Heart left ventricle (tissue), 16 donors: ENCODE measurements at regions not wholly inside any gene's neighbourhood (a gene's known extent, or its start where the extent isn't known, plus 50 kb on each side); places are given as distances from the start of the nearest gene placed in this dataset.

Source experiments
- ATAC-seq, 4 donors: fragments of 200-7000 bp; cut with Tn5 transposase; one replicate each; pipeline ENCODE4 v1.9.1; 2020 to 2022; ENCODE audit warnings: moderate library complexity in 4 of 4, mild to moderate bottlenecking in 3 of 4, moderate number of reproducible peaks in 1 of 4
- DNase-seq, 5 donors: peaks; one replicate each; pipeline ENCODE4 v3.0.0-alpha.2; 2020
- H3K27ac ChIP-seq, 12 donors: fragments of 200-600 bp; sonication (generic) in 4 of 12; one replicate each; pipeline versions ENCODE4 v1.5.0 to v1.8.0; 2016 to 2022; ENCODE audit warnings: mild to moderate bottlenecking in 2 of 12
- H3K27me3 ChIP-seq, 9 donors: fragments of 200-600 bp; sonication (generic) in 2 of 9; one replicate each; pipeline versions ENCODE4 v1.5.1 to v1.8.0; 2016 to 2022; ENCODE audit warnings: mild to moderate bottlenecking in 3 of 9
- H3K36me3 ChIP-seq, 9 donors: fragments of 200-600 bp; sonication (generic) in 2 of 9; one replicate each; pipeline versions ENCODE4 v1.5.0 to v1.8.0; 2018 to 2022; ENCODE audit warnings: mild to moderate bottlenecking in 2 of 9
- H3K4me1 ChIP-seq, 12 donors: fragments of 200-600 bp; sonication (generic) in 4 of 12; one replicate each; pipeline versions ENCODE4 v1.5.0 to v1.8.0; 2016 to 2022; ENCODE audit warnings: mild to moderate bottlenecking in 3 of 12
- H3K4me3 ChIP-seq, 12 donors: fragments of 200-600 bp; sonication (generic) in 4 of 12; one replicate each; pipeline versions ENCODE4 v1.5.0 to v1.8.0; 2017 to 2022; ENCODE audit warnings: mild to moderate bottlenecking in 9 of 12, moderate library complexity in 4 of 12
- H3K9me3 ChIP-seq, 12 donors: fragments of 200-600 bp; sonication (generic) in 4 of 12; one replicate each; pipeline versions ENCODE4 v1.5.0 to v1.8.0; 2016 to 2022; ENCODE audit warnings: mild to moderate bottlenecking in 1 of 12
- CTCF ChIP-seq, 12 donors: fragments of 200-600 bp; sonication (generic) in 4 of 12; IDR thresholded peaks; one replicate each; pipeline versions ENCODE4 v1.5.0 to v1.8.0; 2018 to 2022; ENCODE audit warnings: antibody characterized with exemption in 12 of 12, mild to moderate bottlenecking in 5 of 12
- POLR2A ChIP-seq, 2 donors: fragments of 450-650 bp; IDR thresholded peaks; one replicate each; pipeline ENCODE4 v1.6.1; 2017; ENCODE audit warnings: antibody characterized with exemption in 2 of 2, mild to moderate bottlenecking in 2 of 2, moderate library complexity in 2 of 2
- WGBS, 4 donors: extraction: QIAGEN DNeasy Blood & Tissue Kit in 2 of 4; methylation state at CpG; one replicate each; pipeline versions ENCODE4 v1.1.5 to v1.1.7; 2013 to 2018; 5-methylcytosine and 5-hydroxymethylcytosine counted together
- intact Hi-C, 10 donors: fragments of 100-400 bp; cut with DNase I; formaldehyde crosslinking; loops; one replicate each; pipeline versions ENCODE4 v1.11.1 to v1.14.2; 2022
- donor health status: ischemic (EF 13 %, LVEDD 7.1; RV severe dilation, severe dysfunction).
- donor health status: healthy with polysubstance abuse.
- donor health status: DM: no; HTN: yes; CAD: no.
- donor health status: DM: no; HTN: no; CAD: no.
- donor health status: ischemic (EF 25% LVEDD 6.9; RV normal size, moderate dysfunction).
- donor health status: ischemic (EF 25% LVEDD 5.7; RV mildly dilated, moderate dysfunction).
- donor health status: healthy.
- donor health status: DM: yes; HTN: yes; CAD: no.
- donor health status: ischemic (EF 35%, LVEDD 5.7; RV mildly dilated, moderate dysfunction).
- donor health status: nonischemic (EF 11% LVEDD 7.7; RV severe dilation, severe dysfunction).
- donor health status: DM: yes; HTN: yes; CAD: no.
- donor health status: PGD.
- donor health status: ischemic (EF 29% LVEDD 5.4; RV normal size, mild dysfunction).
- donor health status: nonischemic (EF 23%, LVEDD 6.1; RV moderate dilation, normal function).

GRCh38 chr10:44774676-44775401, 136.3 kb upstream of the TMEM72 start:
- Histone ChIP-seq H3K27me3 (no peaks in the 10 kb centered on the region), H3K4me1 (peaks cover 0 to 7% (median 0%) of the 10 kb centered on the region in 12 donors), H3K4me3 (no peak overlapping the region), H3K36me3 (no peaks in the 10 kb centered on the region), H3K9me3 (no peaks in the 10 kb centered on the region), H3K27ac (no peak overlapping the region)
- TF ChIP-seq CTCF (IDR thresholded peaks at IDR 0.05) (no peak), POLR2A (IDR thresholded peaks at IDR 0.05) (no peak)
- DNase-seq: no peak
- intact Hi-C loops: no loop called here
- 65 to 87% (median 78%) methylated on average over 4 of the region's 4 CpGs for whole genome bisulfite sequencing, 4 donors
- peak in 1 of 4 donors; percentile 13 for ATAC-seq

GRCh38 chr10:44775402-44775741, 135.8 kb upstream of the TMEM72 start:
- Histone ChIP-seq H3K36me3 (no peaks in the 10 kb centered on the region), H3K4me3 (no peak overlapping the region), H3K4me1 (peaks cover 0 to 7% (median 0%) of the 10 kb centered on the region in 12 donors), H3K9me3 (no peaks in the 10 kb centered on the region), H3K27ac (no peak overlapping the region), H3K27me3 (no peaks in the 10 kb centered on the region)
- DNase-seq (no peak), ATAC-seq (no peak)
- TF ChIP-seq CTCF (IDR thresholded peaks at IDR 0.05): no peak
- no peak for TF ChIP-seq POLR2A (IDR thresholded peaks at IDR 0.05)
- 92 to 96% (median 93%) methylated on average over 4 to 6 of the region's 6 CpGs for WGBS, 4 donors
- intact Hi-C loops: no loop called here

- H3K4me3 ChIP-seq: no peak overlapping the region
- TF ChIP-seq POLR2A (IDR thresholded peaks at IDR 0.05): no peak
- TF ChIP-seq CTCF (IDR thresholded peaks at IDR 0.05): no peak
- DNase-seq (no peak), ATAC-seq (no peak)
- 48 to 62% (median 56%) methylated on average over 3 of the region's 3 CpGs for WGBS, 4 donors
- no peaks in the 10 kb centered on the region for H3K9me3 ChIP-seq
- intact Hi-C loops: no loop called here
- H3K27me3 ChIP-seq: no peaks in the 10 kb centered on the region
- H3K4me1 ChIP-seq: peaks cover 0 to 7% (median 0%) of the 10 kb centered on the region in 12 donors
- H3K27ac ChIP-seq: no peak overlapping the region
- no peaks in the 10 kb centered on the region for H3K36me3 ChIP-seq
These were observed 135.0 kb upstream of the TMEM72 start for GRCh38 chr10:44776181-44776580.

- Histone ChIP-seq H3K4me1 (peaks cover 0 to 7% (median 0%) of the 10 kb centered on the region in 12 donors), H3K27ac (no peak overlapping the region), H3K27me3 (no peaks in the 10 kb centered on the region), H3K36me3 (no peaks in the 10 kb centered on the region), H3K9me3 (no peaks in the 10 kb centered on the region), H3K4me3 (no peak overlapping the region)
- TF ChIP-seq POLR2A (IDR thresholded peaks at IDR 0.05): no peak
- TF ChIP-seq CTCF (IDR thresholded peaks at IDR 0.05): no peak
- no peak for DNase-seq
- ATAC-seq: no peak
- 87 to 93% (median 88%) methylated on average over 7 of the region's 7 CpGs for WGBS, 4 donors
- intact Hi-C loops: no loop called here
These were observed 131.6 kb upstream of the TMEM72 start for GRCh38 chr10:44779511-44779910.
